ENCODE measurements at regions not wholly inside any gene's neighbourhood (a gene's known extent, or its start where the extent isn't known, plus 50 kb on each side); places are given as distances from the start of the nearest gene placed in this dataset.

- TF ChIP-seq CTCF (IDR thresholded peaks at IDR 0.05): no peak
- H3K27me3 Mint-ChIP-seq (ENCODE audit: insufficient read depth): peaks cover 2% of the 10 kb centered on the region; the same call in 1 of the 2 replicates
- H3K4me3 Mint-ChIP-seq: no peak overlapping the region
- DNase-seq: no peak
- no peaks in the 10 kb centered on the region for H3K4me1 Mint-ChIP-seq (ENCODE audit: low read depth)
- peaks cover 4% of the 10 kb centered on the region for H3K9me3 Mint-ChIP-seq
- no peaks in the 10 kb centered on the region for H3K36me3 Mint-ChIP-seq (ENCODE audit: low read depth)
- no peak overlapping the region for H3K27ac Mint-ChIP-seq
These were observed 204.0 kb downstream of the AACS start for GRCh38 chr12:125269276-125269675.

- Mint-ChIP-seq H3K27ac (no peak overlapping the region), H3K27me3 (ENCODE audit: insufficient read depth) (peaks cover 2% of the 10 kb centered on the region; the same call in 1 of the 2 replicates), H3K9me3 (peaks cover 16% of the 10 kb centered on the region), H3K4me1 (ENCODE audit: low read depth) (no peaks in the 10 kb centered on the region), H3K36me3 (ENCODE audit: low read depth) (no peaks in the 10 kb centered on the region), H3K4me3 (no peak overlapping the region)
- DNase-seq: no peak
- no peak for TF ChIP-seq CTCF (IDR thresholded peaks at IDR 0.05)
These were observed 206.7 kb downstream of the AACS start for GRCh38 chr12:125271892-125272291.

GRCh38 chr12:125272383-125272933, 207.2 kb downstream of the AACS start:
- H3K9me3 Mint-ChIP-seq: peaks cover 22% of the 10 kb centered on the region
- no peaks in the 10 kb centered on the region for H3K4me1 Mint-ChIP-seq (ENCODE audit: low read depth)
- no peak for TF ChIP-seq CTCF (IDR thresholded peaks at IDR 0.05)
- no peaks in the 10 kb centered on the region for H3K36me3 Mint-ChIP-seq (ENCODE audit: low read depth)
- no peak overlapping the region for H3K27ac Mint-ChIP-seq
- H3K4me3 Mint-ChIP-seq: no peak overlapping the region
- H3K27me3 Mint-ChIP-seq (ENCODE audit: insufficient read depth): peaks cover 2% of the 10 kb centered on the region; the same call in 1 of the 2 replicates
- no peak for DNase-seq

GRCh38 chr12:125276567-125276966, 211.3 kb downstream of the AACS start:
- Mint-ChIP-seq H3K27me3 (ENCODE audit: insufficient read depth) (peaks cover 2% of the 10 kb centered on the region; the same call in 1 of the 2 replicates), H3K36me3 (ENCODE audit: low read depth) (no peaks in the 10 kb centered on the region), H3K4me1 (ENCODE audit: low read depth) (no peaks in the 10 kb centered on the region), H3K27ac (no peak overlapping the region), H3K4me3 (no peak overlapping the region), H3K9me3 (peaks cover 33% of the 10 kb centered on the region)
- DNase-seq: no peak
- TF ChIP-seq CTCF (IDR thresholded peaks at IDR 0.05): no peak

GRCh38 chr12:125280482-125281377, 215.5 kb downstream of the AACS start:
- no peak for TF ChIP-seq CTCF (IDR thresholded peaks at IDR 0.05)
- Mint-ChIP-seq H3K4me3 (no peak overlapping the region), H3K27me3 (ENCODE audit: insufficient read depth) (peaks cover 2% of the 10 kb centered on the region; the same call in 1 of the 2 replicates), H3K27ac (no peak overlapping the region), H3K9me3 (peaks cover 52% of the 10 kb centered on the region), H3K4me1 (ENCODE audit: low read depth) (no peaks in the 10 kb centered on the region), H3K36me3 (ENCODE audit: low read depth) (no peaks in the 10 kb centered on the region; the same call in 1 of the 2 replicates)
- DNase-seq: no peak
